GM18508 (cell line): ENCODE measurements at regions not wholly inside any gene's neighbourhood (a gene's known extent, or its start where the extent isn't known, plus 50 kb on each side); places are given as distances from the start of the nearest gene placed in this dataset.
"Not testable (repeated sequence)": the region's sequence is repeated elsewhere in the genome, so short reads cannot be mapped to it uniquely, and the experiment has no call there.

Source experiments
- ATAC-seq: cut with Tn5 transposase; IDR thresholded peaks from one replicate; pipeline ENCODE4 v1.9.1; 2021; ENCODE audit warnings: moderate number of reproducible peaks; ENCODE audit not compliant: insufficient read depth, unreplicated experiment

DNA sequence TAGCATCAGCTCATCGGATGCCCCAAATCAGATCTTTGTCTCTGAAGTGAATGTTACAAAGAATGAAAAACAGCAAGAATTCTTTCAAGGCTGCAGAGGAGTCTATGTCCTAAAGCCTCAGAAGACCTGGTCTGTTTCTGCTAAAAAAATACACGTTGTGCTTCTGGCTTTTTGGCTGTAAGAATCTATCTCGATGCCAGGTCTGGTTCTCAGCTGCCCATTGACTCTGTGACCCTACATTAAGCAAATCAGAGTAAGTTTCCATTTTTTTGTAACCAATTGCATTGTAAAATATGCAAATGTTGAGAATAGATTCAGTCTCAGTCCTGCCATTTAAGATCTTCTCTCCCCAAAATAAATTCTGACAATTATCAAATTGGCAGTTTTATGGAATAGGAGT, 705.4 kb downstream of the RFPL4B start:
- no peak for ATAC-seq

- ATAC-seq: no peak
These were observed 707.9 kb downstream of the RFPL4B start for GRCh38 chr6:113055061-113055460.

- ATAC-seq: no peak
These were observed 708.9 kb downstream of the RFPL4B start for GRCh38 chr6:113055998-113056397.

DNA sequence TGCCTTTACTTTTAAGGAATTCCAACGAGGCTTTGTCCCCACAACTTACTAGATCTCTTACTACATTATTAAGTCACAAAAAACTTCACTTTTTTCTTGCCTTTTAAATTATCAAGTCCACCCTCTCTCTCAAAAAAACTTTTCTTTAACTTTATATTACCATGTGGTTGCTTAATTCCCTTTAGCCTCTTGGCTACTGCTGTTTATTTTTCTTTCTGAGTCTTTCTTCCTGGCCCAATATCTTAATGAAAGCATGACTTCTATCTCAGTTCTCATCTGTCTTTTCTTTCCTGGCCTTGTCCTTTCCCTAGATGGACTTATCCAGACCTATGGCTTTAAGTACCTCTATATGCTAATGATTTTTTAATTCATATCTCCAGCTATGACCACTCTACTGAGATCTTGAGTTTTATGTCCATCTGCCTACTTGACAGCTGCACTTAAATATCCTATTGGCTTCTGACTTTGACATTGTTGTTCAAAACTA, 710.5 kb downstream of the RFPL4B start:
- ATAC-seq: no peak

DNA sequence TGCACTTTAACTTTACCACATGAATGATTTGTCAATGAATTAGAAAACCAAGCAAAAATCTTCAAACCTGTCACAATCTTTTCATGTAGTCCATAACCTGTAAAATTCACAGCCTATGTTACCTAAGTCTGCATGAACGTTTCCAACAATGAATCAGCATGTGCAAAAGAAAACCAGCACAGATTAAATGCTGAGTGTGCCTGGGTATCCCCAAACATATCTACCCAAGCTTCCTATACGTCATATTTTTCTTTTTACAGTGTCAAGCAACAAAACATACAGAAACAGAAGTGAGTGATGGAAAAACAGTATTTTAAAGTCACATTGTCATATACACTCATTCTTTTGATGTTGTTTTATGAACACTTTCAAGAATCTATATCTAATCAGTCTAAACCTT, 713.5 kb downstream of the RFPL4B start:
- no peak for ATAC-seq

DNA sequence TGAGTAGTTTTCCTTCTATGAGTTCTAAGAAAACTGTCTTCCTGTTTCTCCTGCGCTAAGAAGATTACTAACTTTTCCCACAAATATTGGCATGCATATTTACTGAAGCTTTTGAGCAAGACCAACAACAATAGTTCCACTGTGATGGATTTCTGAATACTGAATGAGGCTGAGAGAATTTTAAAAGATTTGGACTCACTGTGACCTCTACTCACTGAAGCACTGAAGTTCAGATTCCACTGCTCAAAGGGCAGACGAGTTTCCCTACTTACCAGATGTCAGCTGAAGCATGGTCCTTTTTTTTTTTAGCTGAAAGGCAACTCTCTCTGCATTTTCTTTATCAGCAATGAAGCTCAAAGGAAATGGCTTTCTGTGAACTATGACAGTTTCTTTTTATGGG, 718.5 kb downstream of the RFPL4B start:
- no peak for ATAC-seq

DNA sequence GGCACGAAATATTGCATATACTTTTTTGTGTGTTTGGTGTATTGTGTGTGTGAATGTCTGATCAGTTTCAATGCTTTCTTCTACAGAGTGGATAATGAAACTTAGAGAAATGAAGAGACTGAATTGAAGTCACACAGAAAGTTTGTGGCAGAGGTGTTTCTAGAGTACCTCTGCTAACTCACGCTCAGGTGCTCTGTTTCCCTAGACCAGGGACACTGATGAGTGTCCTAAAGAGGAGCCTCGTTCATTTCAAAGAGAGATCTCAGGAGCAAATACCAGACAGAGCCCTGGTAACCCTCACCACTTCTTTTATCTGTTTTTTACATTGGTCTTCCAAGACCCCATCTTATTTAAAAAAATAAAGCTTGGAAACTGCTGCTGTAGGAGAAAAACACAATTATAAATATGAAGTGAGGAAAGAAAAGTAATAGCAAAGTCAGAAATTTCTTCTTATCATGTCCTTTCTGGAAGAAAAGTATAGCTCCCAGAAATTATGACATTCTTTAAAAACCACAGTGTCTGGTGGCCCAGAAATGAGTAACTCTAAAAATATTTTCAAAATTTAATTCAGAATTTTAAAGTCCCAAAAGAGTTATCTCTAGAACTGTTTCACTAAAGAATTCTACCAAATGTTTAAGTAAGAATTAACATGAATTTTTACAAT, 720.6 kb downstream of the RFPL4B start:
- ATAC-seq: no peak

- ATAC-seq: no peak
These were observed 721.4 kb downstream of the RFPL4B start for GRCh38 chr6:113068570-113068969.

DNA sequence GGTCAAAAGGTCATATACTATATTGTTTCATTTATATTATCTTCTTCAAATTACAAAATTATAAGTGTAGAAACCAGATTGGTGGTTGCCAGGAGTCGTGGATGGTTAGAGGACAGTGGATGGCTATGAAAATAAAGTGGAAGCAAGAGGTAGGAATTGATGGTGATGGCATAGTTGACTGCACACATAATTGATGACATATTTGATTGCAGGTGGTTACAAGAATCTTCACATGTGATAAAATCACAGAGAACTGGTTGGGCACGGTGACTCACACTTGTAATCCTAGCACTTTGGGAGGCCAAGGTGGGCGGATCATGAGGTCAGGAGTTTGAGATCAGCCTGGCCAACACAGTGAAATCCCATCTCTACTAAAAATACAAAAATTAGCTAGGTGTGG, 723.6 kb downstream of the RFPL4B start:
- ATAC-seq: not testable (repeated sequence)

DNA sequence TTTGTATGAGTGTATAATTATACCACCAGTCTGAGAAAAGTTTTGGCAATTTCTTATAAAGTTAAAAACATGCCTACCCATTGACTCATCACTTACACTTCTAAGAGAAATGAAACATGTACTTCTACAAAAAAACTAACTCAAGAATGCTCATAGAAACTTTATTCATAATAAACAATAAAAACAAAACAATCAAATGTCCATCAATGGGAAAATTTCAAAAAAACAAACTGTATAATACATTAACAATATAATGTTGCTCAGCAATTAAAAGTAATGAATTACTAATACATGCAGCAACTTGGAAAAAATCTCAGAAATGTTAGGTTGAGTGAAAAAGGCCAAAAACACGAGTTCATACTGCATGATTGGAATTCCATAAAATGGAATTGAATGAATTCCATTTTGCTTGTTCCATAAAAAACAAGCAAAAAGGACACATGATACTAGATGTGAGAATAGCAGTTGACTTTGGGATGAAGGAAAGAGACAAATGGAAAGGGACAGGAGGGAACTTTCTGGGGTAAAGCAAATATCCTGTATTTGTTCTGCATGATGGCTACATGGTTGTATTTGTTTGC, 726.6 kb downstream of the RFPL4B start:
- no peak for ATAC-seq

- no peak for ATAC-seq
These were observed 729.0 kb downstream of the RFPL4B start for GRCh38 chr6:113076116-113076515.

- no peak for ATAC-seq
These were observed 729.7 kb downstream of the RFPL4B start for GRCh38 chr6:113076816-113077215.

GRCh38 chr6:113077794-113078193, 730.7 kb downstream of the RFPL4B start:
- ATAC-seq: no peak

DNA sequence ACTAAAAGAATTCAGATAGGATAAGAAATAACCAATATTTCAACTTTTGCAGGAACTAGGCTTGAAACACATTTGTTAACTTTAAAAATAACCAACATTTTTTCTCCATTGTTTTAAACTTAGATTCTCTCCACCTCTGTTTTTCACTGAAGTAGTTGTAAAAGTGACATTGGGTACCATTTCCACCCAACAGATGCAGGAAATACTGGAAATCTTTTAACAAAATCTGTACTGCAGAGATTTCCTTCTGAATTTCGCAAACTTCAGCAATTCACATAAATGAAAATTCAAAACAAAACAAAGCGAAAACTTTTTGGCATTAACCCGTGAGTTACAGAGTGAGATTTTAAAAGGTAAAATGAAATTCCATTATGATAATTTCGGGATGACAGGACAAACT, 731.7 kb downstream of the RFPL4B start:
- no peak for ATAC-seq

GRCh38 chr6:113082745-113083144, 735.6 kb downstream of the RFPL4B start:
- no peak for ATAC-seq

DNA sequence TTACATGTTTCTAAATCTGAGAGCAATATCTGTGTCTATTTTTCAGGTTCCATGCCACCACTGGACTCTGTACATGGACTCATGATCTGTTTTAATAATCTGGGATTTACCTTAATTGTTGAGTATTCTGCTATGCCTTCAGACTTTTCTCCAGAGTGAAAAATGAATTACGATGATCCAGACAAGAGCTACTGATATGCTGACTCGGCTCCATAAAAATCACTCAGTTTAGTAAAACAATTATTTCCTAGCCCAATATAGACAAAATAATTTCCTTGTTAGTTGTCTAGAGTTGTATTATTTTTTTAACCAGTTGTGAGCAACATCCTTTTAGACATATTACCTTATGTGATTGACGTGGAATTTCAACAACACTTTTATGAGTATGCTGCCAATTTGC, 736.8 kb downstream of the RFPL4B start:
- ATAC-seq: no peak

DNA sequence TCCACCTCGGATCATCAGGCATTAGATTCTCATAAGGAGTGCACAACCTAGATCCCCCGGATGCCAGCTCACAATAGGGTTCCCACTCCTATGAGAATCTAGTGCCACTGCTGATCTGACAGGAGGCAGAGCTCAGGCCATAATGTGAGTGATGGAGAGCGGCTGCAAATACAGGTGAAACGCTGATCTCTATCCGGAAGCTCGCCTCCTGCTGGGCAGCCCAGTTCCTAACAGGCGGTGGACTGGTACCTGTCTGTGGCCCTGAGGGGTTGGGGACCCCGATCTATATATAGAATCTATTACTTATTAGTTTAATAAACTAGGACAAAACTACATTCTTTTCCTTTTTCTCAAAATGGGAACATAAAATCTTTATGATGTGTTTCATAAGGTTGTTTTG, 741.9 kb downstream of the RFPL4B start:
- ATAC-seq: no peak

- no peak for ATAC-seq
These were observed 745.7 kb downstream of the RFPL4B start for GRCh38 chr6:113092795-113093194.

GRCh38 chr6:113094779-113095178, 747.6 kb downstream of the RFPL4B start:
- no peak for ATAC-seq

GRCh38 chr6:113095841-113096240, 748.7 kb downstream of the RFPL4B start:
- no peak for ATAC-seq

- no peak for ATAC-seq
These were observed 754.4 kb upstream of the MARCKS start for GRCh38 chr6:113102761-113103160.

- ATAC-seq: no peak
These were observed 753.3 kb upstream of the MARCKS start for GRCh38 chr6:113103634-113104361.
